Natural killer cell (primary cell): ENCODE measurements at regions not wholly inside any gene's neighbourhood (a gene's known extent, or its start where the extent isn't known, plus 50 kb on each side); places are given as distances from the start of the nearest gene placed in this dataset.

Experiments used
- ATAC-seq, 3 donors: fragments of 150-1000 bp in 2 of 3; fragments of 200-7000 bp in 1 of 3; cut with Tn5 transposase; 1 replicate in 1 of 3; 2 replicates in 2 of 3; pipeline ENCODE4 v1.10.0; 2021; ENCODE audit warnings: mild to moderate bottlenecking in 2 of 3, moderate library complexity in 2 of 3
- DNase-seq, 2 donors: peaks; one replicate each; pipeline versions ENCODE4 v3.0.0 to v3.0.0-alpha.2; 2013 to 2021; ENCODE audit warnings: mixed read lengths in 1 of 2
- H3K27ac ChIP-seq: one replicate; pipeline ENCODE4 v1.5.1; 2013; ENCODE audit warnings: mild to moderate bottlenecking, low read length
- H3K27me3 ChIP-seq: one replicate; pipeline ENCODE4 v1.6.1; 2013; ENCODE audit warnings: low read length; ENCODE audit not compliant: control insufficient read depth, insufficient read depth
- H3K36me3 ChIP-seq: one replicate; pipeline ENCODE4 v1.6.1; 2013; ENCODE audit warnings: low read length; ENCODE audit not compliant: control insufficient read depth, insufficient read depth
- H3K4me1 ChIP-seq: one replicate; pipeline ENCODE4 v1.6.1; 2013; ENCODE audit warnings: low read length; ENCODE audit not compliant: control insufficient read depth, insufficient read depth
- H3K4me3 ChIP-seq: one replicate; pipeline ENCODE4 v1.5.1; 2013; ENCODE audit warnings: low read length
- H3K9me3 ChIP-seq: one replicate; pipeline ENCODE4 v1.6.1; 2013; ENCODE audit warnings: low read length; ENCODE audit not compliant: control insufficient read depth, insufficient read depth
- H3K27ac Mint-ChIP-seq, 2 donors: one replicate each; pipeline ENCODE4 v1.8.0; 2022; ENCODE audit warnings: mild to moderate bottlenecking in 2 of 2, mixed read lengths in 2 of 2, moderate library complexity in 1 of 2
- H3K27me3 Mint-ChIP-seq, 2 donors: one replicate each; pipeline ENCODE4 v1.8.0; 2022; ENCODE audit warnings: low read depth in 2 of 2, mixed read lengths in 2 of 2
- H3K36me3 Mint-ChIP-seq: one replicate; pipeline ENCODE4 v1.8.0; 2022; ENCODE audit warnings: mixed read lengths
- H3K4me1 Mint-ChIP-seq, 2 donors: one replicate each; pipeline ENCODE4 v1.8.0; 2022; ENCODE audit warnings: mixed read lengths in 2 of 2
- H3K4me3 Mint-ChIP-seq: one replicate; pipeline ENCODE4 v1.8.0; 2022; ENCODE audit warnings: mild to moderate bottlenecking, moderate library complexity, mixed read lengths
- H3K9me3 Mint-ChIP-seq, 2 donors: one replicate each; pipeline ENCODE4 v1.8.0; 2022; ENCODE audit warnings: mixed read lengths in 2 of 2
- CTCF ChIP-seq: fragments of 200-600 bp; IDR thresholded peaks from one replicate; pipeline ENCODE4 v1.8.0; 2022; ENCODE audit warnings: antibody characterized with exemption
- WGBS: methylation state at CpG from one replicate; pipeline ENCODE4 v1.1.7; 2013; ENCODE audit warnings: missing lambda C conversion rate; ENCODE audit not compliant: insufficient coverage; 5-methylcytosine and 5-hydroxymethylcytosine counted together
- intact Hi-C: fragments of 100-400 bp; cut with micrococcal nuclease; formaldehyde crosslinking; loops from one replicate; pipeline ENCODE4 v1.14.2; 2022

GRCh38 chr1:38135625-38136414 lies 89.2 kb upstream of the POU3F1 start:
- Mint-ChIP-seq H3K27me3 (peaks cover 55 to 77% of the 10 kb centered on the region in 2 donors), H3K36me3 (no peaks in the 10 kb centered on the region), H3K27ac (no peak overlapping the region), H3K4me3 (no peak overlapping the region), H3K4me1 (no peaks in the 10 kb centered on the region), H3K9me3 (no peaks in the 10 kb centered on the region)
- WGBS, result 31% methylated on average over 23 of the region's 24 CpGs
- Histone ChIP-seq H3K4me3 (no peak overlapping the region), H3K4me1 (no peaks in the 10 kb centered on the region), H3K27ac (no peak overlapping the region), H3K9me3 (no peaks in the 10 kb centered on the region), H3K36me3 (no peaks in the 10 kb centered on the region), H3K27me3 (peaks cover 6% of the 10 kb centered on the region)
- intact Hi-C loops, result no loop called here
- ATAC-seq (no peak), DNase-seq (no peak)
- TF ChIP-seq CTCF, result no peak

GRCh38 chr1:38134294-38134755 lies 87.7 kb upstream of the POU3F1 start:
- peaks cover 53 to 73% of the 10 kb centered on the region in 2 donors for H3K27me3 Mint-ChIP-seq
- DNase-seq (no peak), ATAC-seq (no peak)
- Histone ChIP-seq H3K36me3 (no peaks in the 10 kb centered on the region), H3K27ac (no peak overlapping the region), H3K4me3 (no peak overlapping the region), H3K9me3 (no peaks in the 10 kb centered on the region), H3K4me1 (no peaks in the 10 kb centered on the region), H3K27me3 (peaks cover 3% of the 10 kb centered on the region)
- no peak overlapping the region for H3K4me3 Mint-ChIP-seq
- no peaks in the 10 kb centered on the region for H3K4me1 Mint-ChIP-seq
- WGBS, result 11% methylated on average over 22 of the region's 22 CpGs
- intact Hi-C loops, result no loop called here
- no peak overlapping the region for H3K27ac Mint-ChIP-seq
- no peaks in the 10 kb centered on the region for H3K36me3 Mint-ChIP-seq
- TF ChIP-seq CTCF, result no peak
- no peaks in the 10 kb centered on the region for H3K9me3 Mint-ChIP-seq

- Mint-ChIP-seq H3K27me3 (peaks cover 53 to 73% of the 10 kb centered on the region in 2 donors), H3K4me3 (no peak overlapping the region), H3K4me1 (no peaks in the 10 kb centered on the region), H3K36me3 (no peaks in the 10 kb centered on the region), H3K9me3 (no peaks in the 10 kb centered on the region), H3K27ac (no peak overlapping the region)
- Histone ChIP-seq H3K4me3 (no peak overlapping the region), H3K27me3 (peaks cover 3% of the 10 kb centered on the region), H3K4me1 (no peaks in the 10 kb centered on the region), H3K9me3 (no peaks in the 10 kb centered on the region), H3K27ac (no peak overlapping the region), H3K36me3 (no peaks in the 10 kb centered on the region)
- ATAC-seq, result no peak
- intact Hi-C loops, result no loop called here
- WGBS, result 14% methylated on average over 25 of the region's 27 CpGs
- no peak for DNase-seq
- TF ChIP-seq CTCF, result no peak
Observed at GRCh38 chr1:38133756-38134155, 87.2 kb upstream of the POU3F1 start.

GRCh38 chr1:38133304-38133703 lies 86.7 kb upstream of the POU3F1 start:
- no peak for TF ChIP-seq CTCF
- Histone ChIP-seq H3K27ac (no peak overlapping the region), H3K27me3 (no peaks in the 10 kb centered on the region), H3K4me1 (no peaks in the 10 kb centered on the region), H3K36me3 (no peaks in the 10 kb centered on the region), H3K9me3 (no peaks in the 10 kb centered on the region), H3K4me3 (no peak overlapping the region)
- no peak overlapping the region for H3K27ac Mint-ChIP-seq
- H3K4me1 Mint-ChIP-seq, result no peaks in the 10 kb centered on the region
- DNase-seq (no peak), ATAC-seq (no peak)
- H3K27me3 Mint-ChIP-seq, result peaks cover 53 to 71% of the 10 kb centered on the region in 2 donors
- no peaks in the 10 kb centered on the region for H3K9me3 Mint-ChIP-seq
- no peak overlapping the region for H3K4me3 Mint-ChIP-seq
- no peaks in the 10 kb centered on the region for H3K36me3 Mint-ChIP-seq
- 65% methylated on average over 7 of the region's 7 CpGs for WGBS
- intact Hi-C loops, result no loop called here
